ENCODE measurements at regions not wholly inside any gene's neighbourhood (a gene's known extent, or its start where the extent isn't known, plus 50 kb on each side); places are given as distances from the start of the nearest gene placed in this dataset.

- no peak overlapping the region for H3K9ac ChIP-seq (ENCODE audit: low read depth in 1 of 2, low read length in 2 of 2)
- TF ChIP-seq MAX (IDR thresholded peaks at IDR 0.05) (no peak), TAF1 (conservative IDR thresholded peaks at IDR 0.05) (no peak), RAD21 (IDR thresholded peaks at IDR 0.05) (no peak), EGR1 (IDR thresholded peaks at IDR 0.05; ENCODE audit: low read depth in 2 of 2) (no peak), NR2F2 (IDR thresholded peaks at IDR 0.05) (no peak), SP1 (IDR thresholded peaks at IDR 0.05) (no peak), JUND (IDR thresholded peaks at IDR 0.05) (no peak), YY1 (IDR thresholded peaks at IDR 0.05) (no peak), FOXA2 (IDR thresholded peaks at IDR 0.05) (no peak), HNF4G (IDR thresholded peaks at IDR 0.05) (no peak), GABPA (IDR thresholded peaks at IDR 0.05 in 1 of 2, conservative IDR thresholded peaks at IDR 0.05 in 1 of 2) (no peak)
- TF ChIP-seq, protein P1, sequence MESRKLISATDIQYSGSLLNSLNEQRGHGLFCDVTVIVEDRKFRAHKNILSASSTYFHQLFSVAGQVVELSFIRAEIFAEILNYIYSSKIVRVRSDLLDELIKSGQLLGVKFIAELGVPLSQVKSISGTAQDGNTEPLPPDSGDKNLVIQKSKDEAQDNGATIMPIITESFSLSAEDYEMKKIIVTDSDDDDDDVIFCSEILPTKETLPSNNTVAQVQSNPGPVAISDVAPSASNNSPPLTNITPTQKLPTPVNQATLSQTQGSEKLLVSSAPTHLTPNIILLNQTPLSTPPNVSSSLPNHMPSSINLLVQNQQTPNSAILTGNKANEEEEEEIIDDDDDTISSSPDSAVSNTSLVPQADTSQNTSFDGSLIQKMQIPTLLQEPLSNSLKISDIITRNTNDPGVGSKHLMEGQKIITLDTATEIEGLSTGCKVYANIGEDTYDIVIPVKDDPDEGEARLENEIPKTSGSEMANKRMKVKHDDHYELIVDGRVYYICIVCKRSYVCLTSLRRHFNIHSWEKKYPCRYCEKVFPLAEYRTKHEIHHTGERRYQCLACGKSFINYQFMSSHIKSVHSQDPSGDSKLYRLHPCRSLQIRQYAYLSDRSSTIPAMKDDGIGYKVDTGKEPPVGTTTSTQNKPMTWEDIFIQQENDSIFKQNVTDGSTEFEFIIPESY (IDR thresholded peaks at IDR 0.05): no peak
- TF ChIP-seq, protein P2, sequence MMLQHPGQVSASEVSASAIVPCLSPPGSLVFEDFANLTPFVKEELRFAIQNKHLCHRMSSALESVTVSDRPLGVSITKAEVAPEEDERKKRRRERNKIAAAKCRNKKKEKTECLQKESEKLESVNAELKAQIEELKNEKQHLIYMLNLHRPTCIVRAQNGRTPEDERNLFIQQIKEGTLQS (IDR thresholded peaks at IDR 0.05): no peak
- TF ChIP-seq, protein P3, sequence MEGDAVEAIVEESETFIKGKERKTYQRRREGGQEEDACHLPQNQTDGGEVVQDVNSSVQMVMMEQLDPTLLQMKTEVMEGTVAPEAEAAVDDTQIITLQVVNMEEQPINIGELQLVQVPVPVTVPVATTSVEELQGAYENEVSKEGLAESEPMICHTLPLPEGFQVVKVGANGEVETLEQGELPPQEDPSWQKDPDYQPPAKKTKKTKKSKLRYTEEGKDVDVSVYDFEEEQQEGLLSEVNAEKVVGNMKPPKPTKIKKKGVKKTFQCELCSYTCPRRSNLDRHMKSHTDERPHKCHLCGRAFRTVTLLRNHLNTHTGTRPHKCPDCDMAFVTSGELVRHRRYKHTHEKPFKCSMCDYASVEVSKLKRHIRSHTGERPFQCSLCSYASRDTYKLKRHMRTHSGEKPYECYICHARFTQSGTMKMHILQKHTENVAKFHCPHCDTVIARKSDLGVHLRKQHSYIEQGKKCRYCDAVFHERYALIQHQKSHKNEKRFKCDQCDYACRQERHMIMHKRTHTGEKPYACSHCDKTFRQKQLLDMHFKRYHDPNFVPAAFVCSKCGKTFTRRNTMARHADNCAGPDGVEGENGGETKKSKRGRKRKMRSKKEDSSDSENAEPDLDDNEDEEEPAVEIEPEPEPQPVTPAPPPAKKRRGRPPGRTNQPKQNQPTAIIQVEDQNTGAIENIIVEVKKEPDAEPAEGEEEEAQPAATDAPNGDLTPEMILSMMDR (IDR thresholded peaks at IDR 0.05; ENCODE audit: low read depth, low read length, missing input control): no peak
- H3K9me3 ChIP-seq (ENCODE audit: control insufficient read depth in 4 of 4, low read length in 3 of 4): peaks cover 0 to 18% (median 7%) of the 10 kb centered on the region in 4 donors
- no peaks in the 10 kb centered on the region for H3K36me3 ChIP-seq (ENCODE audit: control insufficient read depth in 4 of 4, insufficient read depth in 3 of 4, low read depth in 1 of 4, low read length in 3 of 4)
- H3K4me3 ChIP-seq (ENCODE audit: low read depth in 1 of 3, low read length in 3 of 3): no peak overlapping the region
- no peak overlapping the region for H3K27ac ChIP-seq (ENCODE audit: low read depth in 1 of 2, low read length in 2 of 2)
- H3K27me3 ChIP-seq (ENCODE audit: control insufficient read depth in 4 of 4, insufficient read depth in 4 of 4, low read length in 3 of 4): peaks cover 0 to 3% (median 0%) of the 10 kb centered on the region in 4 donors
- DNase-seq (ENCODE audit: low spot score): no peak
- no peaks in the 10 kb centered on the region for H3K4me1 ChIP-seq (ENCODE audit: control insufficient read depth in 4 of 4, insufficient read depth in 4 of 4, low read length in 3 of 4)
Observed at GRCh38 chrX:95117556-95117955, 1443.5 kb downstream of the FAM133A start.

GRCh38 chrX:95145848-95146490, 1472.0 kb downstream of the FAM133A start:
- DNase-seq (ENCODE audit: low spot score): no peak
- H3K27ac ChIP-seq (ENCODE audit: low read depth in 1 of 2, low read length in 2 of 2): no peak overlapping the region
- H3K9me3 ChIP-seq (ENCODE audit: control insufficient read depth in 4 of 4, low read length in 3 of 4): no peaks in the 10 kb centered on the region
- H3K9ac ChIP-seq (ENCODE audit: low read depth in 1 of 2, low read length in 2 of 2): no peak overlapping the region
- 67% methylated on average over 4 of the region's 4 CpGs for WGBS
- no peaks in the 10 kb centered on the region for H3K4me1 ChIP-seq (ENCODE audit: control insufficient read depth in 4 of 4, insufficient read depth in 4 of 4, low read length in 3 of 4)
- H3K4me3 ChIP-seq (ENCODE audit: low read depth in 1 of 3, low read length in 3 of 3): no peak overlapping the region
- H3K36me3 ChIP-seq (ENCODE audit: control insufficient read depth in 4 of 4, insufficient read depth in 3 of 4, low read depth in 1 of 4, low read length in 3 of 4): no peaks in the 10 kb centered on the region
- H3K27me3 ChIP-seq (ENCODE audit: control insufficient read depth in 4 of 4, insufficient read depth in 4 of 4, low read length in 3 of 4): no peaks in the 10 kb centered on the region
- no peak for TF ChIP-seq RAD21 (IDR thresholded peaks at IDR 0.05)
- TF ChIP-seq FOXA2 (IDR thresholded peaks at IDR 0.05): no peak
- TF ChIP-seq GABPA (IDR thresholded peaks at IDR 0.05 in 1 of 2, conservative IDR thresholded peaks at IDR 0.05 in 1 of 2): no peak
- no peak for TF ChIP-seq FOXA1 (IDR thresholded peaks at IDR 0.05)
- TF ChIP-seq HNF4A (conservative IDR thresholded peaks at IDR 0.05): no peak
- TF ChIP-seq REST (IDR thresholded peaks at IDR 0.05): no peak

All from liver (tissue), 8 donors.